ENCODE measurements at regions not wholly inside any gene's neighbourhood (a gene's known extent, or its start where the extent isn't known, plus 50 kb on each side); places are given as distances from the start of the nearest gene placed in this dataset.

- no peak for DNase-seq
- intact Hi-C loops (cut with micrococcal nuclease; ENCODE audit: unreplicated experiment), result no loop called here
- TF ChIP-seq, protein P1, sequence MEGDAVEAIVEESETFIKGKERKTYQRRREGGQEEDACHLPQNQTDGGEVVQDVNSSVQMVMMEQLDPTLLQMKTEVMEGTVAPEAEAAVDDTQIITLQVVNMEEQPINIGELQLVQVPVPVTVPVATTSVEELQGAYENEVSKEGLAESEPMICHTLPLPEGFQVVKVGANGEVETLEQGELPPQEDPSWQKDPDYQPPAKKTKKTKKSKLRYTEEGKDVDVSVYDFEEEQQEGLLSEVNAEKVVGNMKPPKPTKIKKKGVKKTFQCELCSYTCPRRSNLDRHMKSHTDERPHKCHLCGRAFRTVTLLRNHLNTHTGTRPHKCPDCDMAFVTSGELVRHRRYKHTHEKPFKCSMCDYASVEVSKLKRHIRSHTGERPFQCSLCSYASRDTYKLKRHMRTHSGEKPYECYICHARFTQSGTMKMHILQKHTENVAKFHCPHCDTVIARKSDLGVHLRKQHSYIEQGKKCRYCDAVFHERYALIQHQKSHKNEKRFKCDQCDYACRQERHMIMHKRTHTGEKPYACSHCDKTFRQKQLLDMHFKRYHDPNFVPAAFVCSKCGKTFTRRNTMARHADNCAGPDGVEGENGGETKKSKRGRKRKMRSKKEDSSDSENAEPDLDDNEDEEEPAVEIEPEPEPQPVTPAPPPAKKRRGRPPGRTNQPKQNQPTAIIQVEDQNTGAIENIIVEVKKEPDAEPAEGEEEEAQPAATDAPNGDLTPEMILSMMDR (IDR thresholded peaks at IDR 0.05; ENCODE audit: unreplicated experiment), result no peak
- no TSS peak for BruUV-seq (replicated peaks)
- CTCF ChIA-PET, result no interaction called here
- H3K36me3 Mint-ChIP-seq (ENCODE audit: insufficient read depth, unreplicated experiment), result no peaks in the 10 kb centered on the region
- H3K4me3 Mint-ChIP-seq (ENCODE audit: low read depth, unreplicated experiment), result no peak overlapping the region
- no peaks in the 10 kb centered on the region for H3K4me1 Mint-ChIP-seq (ENCODE audit: low read depth, unreplicated experiment)
- peaks cover 8% of the 10 kb centered on the region for H3K9me3 Mint-ChIP-seq (ENCODE audit: low read depth, unreplicated experiment)
- no peak overlapping the region for H3K27ac Mint-ChIP-seq (ENCODE audit: unreplicated experiment)
- H3K27me3 Mint-ChIP-seq (ENCODE audit: unreplicated experiment), result no peaks in the 10 kb centered on the region
These were observed 459.8 kb downstream of the MCTP2 start for GRCh38 chr15:94691169-94691568.

DNA sequence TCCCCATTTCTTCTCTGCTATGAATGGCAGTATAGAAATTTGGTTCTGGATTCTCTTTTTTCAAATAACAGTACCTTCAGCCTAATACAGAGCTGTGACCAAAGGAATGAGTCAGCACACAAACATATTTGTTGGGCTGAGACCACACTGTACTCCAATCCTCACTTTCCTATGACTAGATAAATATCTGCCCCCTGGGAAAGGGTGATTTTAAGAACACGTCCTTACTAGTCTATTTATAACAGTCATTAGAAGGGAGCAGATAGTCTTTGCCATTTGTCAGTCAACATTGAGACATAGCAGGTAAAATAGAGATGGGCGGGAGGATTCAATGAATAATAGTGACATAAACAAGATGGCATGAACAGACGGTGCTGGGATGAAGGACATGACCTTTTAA is 461.3 kb downstream of the MCTP2 start:
- no peaks in the 10 kb centered on the region for H3K27me3 Mint-ChIP-seq (ENCODE audit: unreplicated experiment)
- DNase-seq, result no peak
- TF ChIP-seq, protein P1 (IDR thresholded peaks at IDR 0.05; ENCODE audit: unreplicated experiment), result no peak

GRCh38 chr15:94700211-94700610 is 468.9 kb downstream of the MCTP2 start:
- Mint-ChIP-seq H3K9me3 (ENCODE audit: low read depth, unreplicated experiment) (peaks cover 14% of the 10 kb centered on the region), H3K27ac (ENCODE audit: unreplicated experiment) (no peak overlapping the region), H3K4me1 (ENCODE audit: low read depth, unreplicated experiment) (no peaks in the 10 kb centered on the region), H3K27me3 (ENCODE audit: unreplicated experiment) (no peaks in the 10 kb centered on the region), H3K4me3 (ENCODE audit: low read depth, unreplicated experiment) (no peak overlapping the region), H3K36me3 (ENCODE audit: insufficient read depth, unreplicated experiment) (no peaks in the 10 kb centered on the region)
- DNase-seq, result no peak
- TF ChIP-seq, protein P1 (IDR thresholded peaks at IDR 0.05; ENCODE audit: unreplicated experiment), result no peak
- CTCF ChIA-PET, result no interaction called here
- no TSS peak for BruUV-seq (replicated peaks)
- intact Hi-C loops (cut with micrococcal nuclease; ENCODE audit: unreplicated experiment), result no loop called here

More for the DNA sequence above, 461.3 kb downstream of the MCTP2 start:
- CTCF ChIA-PET, result no interaction called here
- no peak overlapping the region for H3K27ac Mint-ChIP-seq (ENCODE audit: unreplicated experiment)
- no peaks in the 10 kb centered on the region for H3K4me1 Mint-ChIP-seq (ENCODE audit: low read depth, unreplicated experiment)
- H3K36me3 Mint-ChIP-seq (ENCODE audit: insufficient read depth, unreplicated experiment), result no peaks in the 10 kb centered on the region
- no TSS peak for BruUV-seq (replicated peaks)
- no peak overlapping the region for H3K4me3 Mint-ChIP-seq (ENCODE audit: low read depth, unreplicated experiment)
- intact Hi-C loops (cut with micrococcal nuclease; ENCODE audit: unreplicated experiment), result no loop called here
- peaks cover 11% of the 10 kb centered on the region for H3K9me3 Mint-ChIP-seq (ENCODE audit: low read depth, unreplicated experiment)

DNA sequence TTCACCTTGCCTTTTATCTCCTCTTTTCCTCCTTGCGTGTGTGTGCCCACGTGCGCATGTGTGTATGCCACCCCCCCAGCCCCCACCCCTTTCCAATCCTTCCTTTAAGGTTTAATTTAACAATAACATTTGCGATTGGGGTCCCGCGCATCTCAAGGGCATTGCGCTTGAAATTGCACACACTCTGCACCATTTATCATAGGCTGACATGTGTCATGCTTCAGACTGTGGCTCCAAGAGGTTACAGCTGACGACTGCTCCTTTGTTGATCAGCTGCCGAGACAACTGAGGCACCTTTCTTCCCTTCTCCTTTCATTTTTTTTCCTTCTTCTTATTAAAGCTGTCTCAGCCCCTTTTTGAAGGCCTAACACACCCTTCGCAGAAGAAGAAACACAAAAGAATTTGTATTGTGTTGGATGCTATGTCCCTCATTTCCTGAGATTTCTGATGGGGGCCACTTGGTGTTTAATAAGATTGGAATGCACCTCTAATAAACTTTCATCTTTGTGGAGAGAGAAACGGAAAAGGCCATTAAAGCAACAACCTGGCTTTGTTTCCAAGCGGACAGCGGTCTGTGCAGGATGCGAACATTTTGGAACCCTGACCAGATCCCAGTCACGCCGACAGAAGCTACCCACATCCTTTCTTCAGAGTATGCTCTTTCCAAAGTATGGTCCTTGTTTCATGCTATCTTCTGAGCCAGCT is 470.1 kb downstream of the MCTP2 start:
- no TSS peak for BruUV-seq (replicated peaks)
- Mint-ChIP-seq H3K4me1 (ENCODE audit: low read depth, unreplicated experiment) (no peaks in the 10 kb centered on the region), H3K27me3 (ENCODE audit: unreplicated experiment) (no peaks in the 10 kb centered on the region), H3K9me3 (ENCODE audit: low read depth, unreplicated experiment) (peaks cover 18% of the 10 kb centered on the region), H3K36me3 (ENCODE audit: insufficient read depth, unreplicated experiment) (no peaks in the 10 kb centered on the region), H3K4me3 (ENCODE audit: low read depth, unreplicated experiment) (no peak overlapping the region), H3K27ac (ENCODE audit: unreplicated experiment) (no peak overlapping the region)
- TF ChIP-seq, protein P1 (IDR thresholded peaks at IDR 0.05; ENCODE audit: unreplicated experiment), result no peak
- no peak for DNase-seq
- CTCF ChIA-PET, result no interaction called here
- intact Hi-C loops (cut with micrococcal nuclease; ENCODE audit: unreplicated experiment), result no loop called here

Data from Calu3 (cell line).